ENCODE measurements at regions not wholly inside any gene's neighbourhood (a gene's known extent, or its start where the extent isn't known, plus 50 kb on each side); places are given as distances from the start of the nearest gene placed in this dataset.

- DNase-seq, result no peak
Measured at GRCh38 chr20:40536808-40537207, 152.2 kb downstream of the MAFB start.

GRCh38 chr20:40535816-40536215 lies 153.2 kb downstream of the MAFB start:
- no peak for DNase-seq

- no peak for DNase-seq
Measured at GRCh38 chr20:40532103-40532502, 156.9 kb downstream of the MAFB start.

GRCh38 chr20:40525351-40525750 lies 163.7 kb downstream of the MAFB start:
- no peak for DNase-seq

- DNase-seq, result no peak
Measured at GRCh38 chr20:40524071-40524470, 165.0 kb downstream of the MAFB start.

GRCh38 chr20:40522405-40522804 lies 166.6 kb downstream of the MAFB start:
- DNase-seq, result no peak

GRCh38 chr20:40521962-40522361 lies 167.1 kb downstream of the MAFB start:
- no peak for DNase-seq

- DNase-seq, result no peak
Measured at GRCh38 chr20:40519918-40520317, 169.1 kb downstream of the MAFB start.

- no peak for DNase-seq
Measured at GRCh38 chr20:40512994-40513393, 176.0 kb downstream of the MAFB start.

GRCh38 chr20:40512591-40512990 lies 176.4 kb downstream of the MAFB start:
- no peak for DNase-seq

- no peak for DNase-seq
Measured at GRCh38 chr20:40511478-40511877, 177.6 kb downstream of the MAFB start.

- no peak for DNase-seq
Measured at GRCh38 chr20:40510622-40511021, 178.4 kb downstream of the MAFB start.

GRCh38 chr20:40508821-40509220 lies 180.2 kb downstream of the MAFB start:
- DNase-seq, result no peak

GRCh38 chr20:40506537-40506939 lies 182.5 kb downstream of the MAFB start:
- DNase-seq, result peak; percentile 45

GRCh38 chr20:40503119-40503518 lies 185.9 kb downstream of the MAFB start:
- DNase-seq, result no peak

- no peak for DNase-seq
Measured at GRCh38 chr20:40502576-40502975, 186.5 kb downstream of the MAFB start.

GRCh38 chr20:40499391-40499790 lies 189.6 kb downstream of the MAFB start:
- no peak for DNase-seq

- DNase-seq, result peak; percentile 16
Measured at GRCh38 chr20:40497899-40498691, 190.9 kb downstream of the MAFB start.

GRCh38 chr20:40495956-40496355 lies 193.1 kb downstream of the MAFB start:
- DNase-seq, result no peak

- peak; percentile 4 for DNase-seq
Measured at GRCh38 chr20:40494248-40494647, 194.8 kb downstream of the MAFB start.

GRCh38 chr20:40493549-40493948 lies 195.5 kb downstream of the MAFB start:
- no peak for DNase-seq

- no peak for DNase-seq
Measured at GRCh38 chr20:40493071-40493470, 196.0 kb downstream of the MAFB start.

- DNase-seq, result no peak
Measured at GRCh38 chr20:40491009-40491590, 197.9 kb downstream of the MAFB start.

- no peak for DNase-seq
Measured at GRCh38 chr20:40489886-40490285, 199.2 kb downstream of the MAFB start.

GRCh38 chr20:40488401-40488800 lies 200.6 kb downstream of the MAFB start:
- DNase-seq, result no peak

Measured in CD4-positive, alpha-beta T cell treated with Interleukin-12 subunit alpha and Interleukin-12 subunit beta, for 1 hour (primary cell).